H9 (cell line): ENCODE measurements at regions not wholly inside any gene's neighbourhood (a gene's known extent, or its start where the extent isn't known, plus 50 kb on each side); places are given as distances from the start of the nearest gene placed in this dataset.

Source experiments
- DNase-seq: peaks from one replicate; pipeline ENCODE4 v3.0.0-alpha.2; 2017
- H2AFZ ChIP-seq: one replicate; pipeline ENCODE4 v1.6.1; 2013; ENCODE audit warnings: mild to moderate bottlenecking, low read length, control low read depth, moderate library complexity
- H2AK5ac ChIP-seq: 2 replicates; pipeline ENCODE4 v1.6.1; 2013; ENCODE audit warnings: low read length, control low read depth, mixed read lengths; ENCODE audit not compliant: insufficient read length
- H2BK120ac ChIP-seq: one replicate; pipeline ENCODE4 v1.6.1; 2013; ENCODE audit warnings: low read depth, mild to moderate bottlenecking, low read length, control low read depth, inconsistent platforms; ENCODE audit not compliant: poor library complexity, severe bottlenecking
- H2BK12ac ChIP-seq: 2 replicates; pipeline ENCODE4 v1.6.1; 2013; ENCODE audit warnings: low read length, control low read depth, mixed read lengths, low read depth; ENCODE audit not compliant: insufficient read length
- H2BK15ac ChIP-seq: 2 replicates; pipeline ENCODE4 v1.6.1; 2013; ENCODE audit warnings: low read depth, low read length, control low read depth
- H2BK20ac ChIP-seq: one replicate; pipeline ENCODE4 v1.6.1; 2013; ENCODE audit warnings: low read depth, mild to moderate bottlenecking, low read length, control low read depth, inconsistent platforms; ENCODE audit not compliant: poor library complexity, severe bottlenecking
- H2BK5ac ChIP-seq: 2 replicates; pipeline ENCODE4 v1.6.1; 2013; ENCODE audit warnings: low read length, control low read depth, mixed read lengths; ENCODE audit not compliant: insufficient read length
- H3K14ac ChIP-seq: 2 replicates; pipeline ENCODE4 v1.6.1; 2013; ENCODE audit warnings: low read length, control low read depth; ENCODE audit not compliant: insufficient read depth
- H3K18ac ChIP-seq: 2 replicates; pipeline ENCODE4 v1.6.1; 2013; ENCODE audit warnings: low read depth, mild to moderate bottlenecking, mixed read lengths, low read length, control low read depth; ENCODE audit not compliant: insufficient read length
- H3K23ac ChIP-seq: 2 replicates; pipeline ENCODE4 v1.6.1; 2013; ENCODE audit warnings: low read length, control low read depth, mixed read lengths, low read depth; ENCODE audit not compliant: insufficient read length
- H3K23me2 ChIP-seq: 2 replicates; pipeline ENCODE4 v1.6.1; 2013; ENCODE audit warnings: low read depth, mild to moderate bottlenecking, mixed read lengths, low read length, control low read depth; ENCODE audit not compliant: insufficient read length, poor library complexity, severe bottlenecking
- H3K27ac ChIP-seq: 2 replicates; pipeline ENCODE4 v1.5.1; 2013; ENCODE audit warnings: low read length, control low read depth, mixed read lengths, low read depth; ENCODE audit not compliant: insufficient read length
- H3K27me3 ChIP-seq: 2 replicates; pipeline ENCODE4 v1.6.1; 2013; ENCODE audit warnings: low read length, control low read depth, inconsistent platforms; ENCODE audit not compliant: insufficient read depth
- H3K4ac ChIP-seq: 2 replicates; pipeline ENCODE4 v1.6.1; 2013; ENCODE audit warnings: low read depth, mild to moderate bottlenecking, control low read depth, inconsistent platforms, low read length, moderate library complexity
- H3K4me1 ChIP-seq: 2 replicates; pipeline ENCODE4 v1.6.1; 2013; ENCODE audit warnings: low read length, control low read depth, inconsistent platforms; ENCODE audit not compliant: insufficient read depth
- H3K4me2 ChIP-seq: 2 replicates; pipeline ENCODE4 v1.6.1; 2013; ENCODE audit warnings: low read length, control low read depth, mixed read lengths; ENCODE audit not compliant: insufficient read length, insufficient read depth
- H3K56ac ChIP-seq: 2 replicates; pipeline ENCODE4 v1.6.1; 2013; ENCODE audit warnings: low read depth, mild to moderate bottlenecking, mixed read lengths, low read length, control low read depth; ENCODE audit not compliant: insufficient read length
- H3K79me1 ChIP-seq: 2 replicates; pipeline ENCODE4 v1.6.1; 2013; ENCODE audit warnings: low read depth, mild to moderate bottlenecking, moderate library complexity, low read length, control low read depth, inconsistent platforms; ENCODE audit not compliant: insufficient read depth, poor library complexity, severe bottlenecking
- H3K79me2 ChIP-seq: 2 replicates; pipeline ENCODE4 v1.6.1; 2013; ENCODE audit warnings: low read length, control low read depth, inconsistent platforms; ENCODE audit not compliant: insufficient read depth
- H3K9ac ChIP-seq: 2 replicates; pipeline ENCODE4 v1.6.1; 2013; ENCODE audit warnings: low read length, control low read depth, mixed read lengths; ENCODE audit not compliant: insufficient read length; ENCODE audit errors: extremely low read depth
- H3K9me3 ChIP-seq: one replicate; pipeline ENCODE4 v1.6.1; 2013; ENCODE audit warnings: low read depth, low read length, inconsistent platforms; ENCODE audit not compliant: control insufficient read depth
- H3T11ph ChIP-seq: one replicate; pipeline ENCODE4 v1.6.1; 2013; ENCODE audit warnings: mild to moderate bottlenecking, low read length, control low read depth, inconsistent platforms
- H4K20me1 ChIP-seq: one replicate; pipeline ENCODE4 v1.6.1; 2013; ENCODE audit not compliant: control insufficient read depth, insufficient read length, insufficient read depth
- H4K5ac ChIP-seq: 2 replicates; pipeline ENCODE4 v1.6.1; 2013; ENCODE audit warnings: low read depth, mild to moderate bottlenecking, mixed read lengths, low read length, control low read depth; ENCODE audit not compliant: insufficient read length
- H4K8ac ChIP-seq: replicated peaks from 2 replicates; pipeline ENCODE4 v1.6.1; 2013; ENCODE audit warnings: low read length, control low read depth, mixed read lengths, low read depth; ENCODE audit not compliant: insufficient read length
- H4K91ac ChIP-seq: 2 replicates; pipeline ENCODE4 v1.6.1; 2013; ENCODE audit warnings: low read depth, mild to moderate bottlenecking, moderate library complexity, mixed read lengths, low read length, control low read depth; ENCODE audit not compliant: insufficient read length
- H3K27ac Mint-ChIP-seq, 3 experiments: 2 replicates in 2 of 3; 3 replicates in 1 of 3; pipeline ENCODE4 v1.8.0; 2020 to 2021; ENCODE audit warnings: mixed read lengths in 3 of 3, mild to moderate bottlenecking in 1 of 3, moderate library complexity in 1 of 3
- H3K27me3 Mint-ChIP-seq: 2 replicates; pipeline ENCODE4 v1.8.0; 2021; ENCODE audit warnings: low read depth, mild to moderate bottlenecking, moderate library complexity, mixed read lengths
- H3K36me3 Mint-ChIP-seq, 3 experiments: 2 replicates in 2 of 3; 3 replicates in 1 of 3; pipeline ENCODE4 v1.8.0; 2020 to 2021; ENCODE audit warnings: low read depth in 3 of 3, mixed read lengths in 3 of 3; ENCODE audit not compliant: insufficient read depth in 1 of 3
- H3K4me1 Mint-ChIP-seq, 2 experiments: 2 replicates each; pipeline ENCODE4 v1.8.0; 2020; ENCODE audit warnings: mixed read lengths in 2 of 2
- H3K4me3 Mint-ChIP-seq, 2 experiments: 2 replicates in 1 of 2; 3 replicates in 1 of 2; pipeline ENCODE4 v1.8.0; 2020 to 2021; ENCODE audit warnings: mild to moderate bottlenecking in 2 of 2, mixed read lengths in 2 of 2, moderate library complexity in 1 of 2
- H3K9me3 Mint-ChIP-seq, 2 experiments: 2 replicates in 1 of 2; 3 replicates in 1 of 2; pipeline ENCODE4 v1.8.0; 2020; ENCODE audit warnings: mild to moderate bottlenecking in 2 of 2, mixed read lengths in 2 of 2, moderate library complexity in 1 of 2
- CTCF ChIP-seq: fragments of 200-600 bp; sonication (generic); conservative IDR thresholded peaks from 3 replicates; pipeline ENCODE4 v1.8.0; 2021; ENCODE audit warnings: antibody characterized with exemption, mild to moderate bottlenecking
- WGBS: extraction: QIAGEN DNeasy Blood & Tissue Kit; methylation state at CpG from one replicate; pipeline ENCODE4 v1.1.7; 2013; ENCODE audit warnings: missing lambda C conversion rate, low lambda C conversion rate, mixed read lengths; ENCODE audit not compliant: insufficient read length; ENCODE audit errors: extremely low coverage; 5-methylcytosine and 5-hydroxymethylcytosine counted together

GRCh38 chr3:35081899-35082298, 557.4 kb upstream of the ARPP21 start:
- Histone ChIP-seq H3K4me1 (no peaks in the 10 kb centered on the region), H3K4ac (no peak overlapping the region), H2BK15ac (no peak overlapping the region), H2BK120ac (no peak overlapping the region), H3K18ac (no peak overlapping the region), H3K27me3 (no peaks in the 10 kb centered on the region), H2AFZ (no peak overlapping the region), H3K14ac (no peak overlapping the region), H3K23me2 (no peaks in the 10 kb centered on the region), H2AK5ac (no peak overlapping the region), H4K20me1 (no peaks in the 10 kb centered on the region), H3K23ac (no peak overlapping the region), H2BK12ac (no peak overlapping the region), H3K56ac (no peak overlapping the region), H3K9ac (no peak overlapping the region), H3K4me2 (no peak overlapping the region), H2BK20ac (no peak overlapping the region), H4K5ac (no peak overlapping the region), H3K79me1 (no peaks in the 10 kb centered on the region), H3K27ac (no peak overlapping the region), H3K79me2 (no peaks in the 10 kb centered on the region), H4K91ac (no peak overlapping the region), H3K9me3 (no peaks in the 10 kb centered on the region), H3T11ph (no peak overlapping the region), H4K8ac (no peak overlapping the region), H2BK5ac (no peak overlapping the region)
- no peak for DNase-seq
- no peak for TF ChIP-seq CTCF
- Mint-ChIP-seq H3K4me3 (no peak overlapping the region), H3K36me3 (no peaks in the 10 kb centered on the region), H3K27ac (no peak overlapping the region), H3K27me3 (no peaks in the 10 kb centered on the region), H3K4me1 (no peaks in the 10 kb centered on the region), H3K9me3 (no peaks in the 10 kb centered on the region)
- WGBS = no CpG with 5 or more reads among the region's 1 CpG
